ENCODE measurements at regions not wholly inside any gene's neighbourhood (a gene's known extent, or its start where the extent isn't known, plus 50 kb on each side); places are given as distances from the start of the nearest gene placed in this dataset.
A peak's percentile ranks its signal among the peaks of the same experiment; 100 is the strongest.

GRCh38 chr20:34163307-34163706 is 51.3 kb upstream of the EIF2S2 start:
- no peak for DNase-seq

- DNase-seq = no peak
Observed at GRCh38 chr20:34164381-34164984, 52.4 kb upstream of the EIF2S2 start.

GRCh38 chr20:34165018-34165619 is 53.1 kb upstream of the EIF2S2 start:
- no peak for DNase-seq

- no peak for DNase-seq
Observed at GRCh38 chr20:34171640-34172039, 59.6 kb upstream of the EIF2S2 start.

GRCh38 chr20:34172926-34173325 is 60.9 kb upstream of the EIF2S2 start:
- no peak for DNase-seq

GRCh38 chr20:34175079-34175478 is 63.0 kb upstream of the EIF2S2 start:
- DNase-seq = no peak

- DNase-seq = no peak
Observed at GRCh38 chr20:34175879-34176278, 63.8 kb upstream of the EIF2S2 start.

- no peak for DNase-seq
Observed at GRCh38 chr20:34177052-34177451, 64.2 kb upstream of the ASIP start.

- DNase-seq = no peak
Observed at GRCh38 chr20:34179637-34180360, 61.4 kb upstream of the ASIP start.

- no peak for DNase-seq
Observed at GRCh38 chr20:34180460-34181120, 60.6 kb upstream of the ASIP start.

- DNase-seq = no peak
Observed at GRCh38 chr20:34181484-34181883, 59.7 kb upstream of the ASIP start.

GRCh38 chr20:34185766-34186620 is 55.2 kb upstream of the ASIP start:
- no peak for DNase-seq

GRCh38 chr20:34189572-34190163 is 51.6 kb upstream of the ASIP start:
- DNase-seq = no peak

GRCh38 chr20:34190262-34190661 is 51.0 kb upstream of the ASIP start:
- DNase-seq = no peak

- peak; percentile 34 for DNase-seq
Observed at GRCh38 chr20:34190679-34191090, 50.5 kb upstream of the ASIP start.

All from activated CD4-positive, alpha-beta T cell treated with anti-CD3 and anti-CD28 coated beads, Interleukin-10, Interleukin-2, amounts not matched to agents 100 ng/mL and 50 ng/mL, durations not matched to agents 16 hours and 8 hours (primary cell).